ENCODE measurements at regions not wholly inside any gene's neighbourhood (a gene's known extent, or its start where the extent isn't known, plus 50 kb on each side); places are given as distances from the start of the nearest gene placed in this dataset.
A peak's percentile ranks its signal among the peaks of the same experiment; 100 is the strongest.

- Mint-ChIP-seq H3K27ac (no peak overlapping the region), H3K36me3 (peaks cover 20% of the 10 kb centered on the region), H3K27me3 (ENCODE audit: low read depth) (no peaks in the 10 kb centered on the region), H3K4me1 (peaks cover 15% of the 10 kb centered on the region; the same call in 1 of the 2 replicates), H3K4me3 (no peak overlapping the region), H3K9me3 (peaks cover 38% of the 10 kb centered on the region)
- ATAC-seq = no peak
- DNase-seq (ENCODE audit: low spot score) = no peak
- ChIA-PET POLR2A (no interaction called here), CTCF (no interaction called here)
- TF ChIP-seq RORB (CRISPR knock-in tag; IDR thresholded peaks at IDR 0.05) (no peak), TP53 (CRISPR knock-in tag; IDR thresholded peaks at IDR 0.05) (no peak), ZNF425 (CRISPR knock-in tag; conservative IDR thresholded peaks at IDR 0.05) (no peak)
Observed at GRCh38 chr5:2883771-2884170, 132.3 kb upstream of the IRX2 start.

DNA sequence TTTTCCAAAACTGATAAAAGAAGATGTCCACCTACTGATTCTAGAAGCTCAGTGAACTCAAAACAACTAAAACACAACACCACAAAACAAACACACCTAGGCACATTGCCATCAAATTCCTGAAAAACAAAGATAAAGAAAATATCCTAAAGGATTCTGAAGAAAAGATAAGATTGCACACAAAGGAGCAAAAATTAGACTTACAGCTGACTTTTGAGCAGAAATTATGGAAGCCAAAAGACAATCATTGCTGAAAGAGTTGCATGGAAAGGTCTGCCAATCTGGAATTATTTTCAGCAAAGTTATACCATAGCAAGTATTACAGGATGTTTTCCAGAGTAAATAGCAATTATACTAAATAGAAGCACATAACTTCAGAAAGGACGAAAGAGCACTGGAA, 128.2 kb upstream of the IRX2 start:
- H3K4me3 Mint-ChIP-seq = no peak overlapping the region
- POLR2A ChIA-PET = no interaction called here

DNA sequence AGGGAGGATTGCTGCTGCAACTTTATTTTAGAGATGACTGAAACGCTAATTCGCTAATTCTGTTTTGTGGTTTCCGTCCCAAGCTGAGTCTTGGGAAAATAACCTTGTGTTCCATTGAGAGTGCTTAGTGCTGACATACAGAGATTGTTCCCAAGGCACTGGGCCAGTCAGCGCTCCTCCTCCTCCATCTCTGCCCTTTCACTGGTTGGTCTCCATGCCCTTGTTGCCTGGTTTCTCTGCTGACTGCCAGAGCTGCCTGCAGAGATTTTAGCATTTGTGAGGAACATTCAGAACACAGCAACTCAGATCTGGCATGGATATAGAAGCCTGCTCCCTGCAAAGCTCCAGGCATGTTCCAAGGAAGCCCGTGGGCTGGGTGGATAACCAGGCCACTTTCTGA, 126.0 kb upstream of the IRX2 start:
- ChIA-PET CTCF (no interaction called here), POLR2A (no interaction called here)
- Mint-ChIP-seq H3K4me3 (no peak overlapping the region), H3K4me1 (0 out of 2 replicates have a peak, but pooled peaks cover 2% of the 10 kb centered on the region), H3K27ac (no peak overlapping the region), H3K36me3 (peaks cover 33% of the 10 kb centered on the region), H3K27me3 (ENCODE audit: low read depth) (no peaks in the 10 kb centered on the region), H3K9me3 (peaks cover 44% of the 10 kb centered on the region)
- TF ChIP-seq OVOL2 (CRISPR knock-in tag; IDR thresholded peaks at IDR 0.05; ENCODE audit: borderline replicate concordance) = no peak
- no peak for TF ChIP-seq JUN (CRISPR knock-in tag; IDR thresholded peaks at IDR 0.05)
- TF ChIP-seq NR3C1 (CRISPR knock-in tag; conservative IDR thresholded peaks at IDR 0.05; ENCODE audit: low read depth) = no peak
- TF ChIP-seq E2F1 (CRISPR knock-in tag; IDR thresholded peaks at IDR 0.05) = no peak
- no peak for TF ChIP-seq GTF2I (CRISPR knock-in tag; conservative IDR thresholded peaks at IDR 0.05)
- TF ChIP-seq NR2C2 (CRISPR knock-in tag; IDR thresholded peaks at IDR 0.05) = no peak
- no peak for TF ChIP-seq ETV6 (CRISPR knock-in tag; IDR thresholded peaks at IDR 0.05)
- no peak for TF ChIP-seq USF1 (CRISPR knock-in tag; IDR thresholded peaks at IDR 0.05)
- no peak for TF ChIP-seq TEAD4 (CRISPR knock-in tag; IDR thresholded peaks at IDR 0.05)
- no peak for TF ChIP-seq MYBL2 (CRISPR knock-in tag; IDR thresholded peaks at IDR 0.05)
- no peak for TF ChIP-seq TCF7 (CRISPR knock-in tag; IDR thresholded peaks at IDR 0.05; ENCODE audit: low read depth)
- no peak for TF ChIP-seq HMGA2 (CRISPR knock-in tag; IDR thresholded peaks at IDR 0.05)
- no peak for TF ChIP-seq FOXJ3 (CRISPR knock-in tag; IDR thresholded peaks at IDR 0.05; ENCODE audit: borderline replicate concordance)
- no peak for TF ChIP-seq SOX15 (CRISPR knock-in tag; IDR thresholded peaks at IDR 0.05)
- TF ChIP-seq PRRX2 (CRISPR knock-in tag; IDR thresholded peaks at IDR 0.05) = no peak
- TF ChIP-seq, protein P1, sequence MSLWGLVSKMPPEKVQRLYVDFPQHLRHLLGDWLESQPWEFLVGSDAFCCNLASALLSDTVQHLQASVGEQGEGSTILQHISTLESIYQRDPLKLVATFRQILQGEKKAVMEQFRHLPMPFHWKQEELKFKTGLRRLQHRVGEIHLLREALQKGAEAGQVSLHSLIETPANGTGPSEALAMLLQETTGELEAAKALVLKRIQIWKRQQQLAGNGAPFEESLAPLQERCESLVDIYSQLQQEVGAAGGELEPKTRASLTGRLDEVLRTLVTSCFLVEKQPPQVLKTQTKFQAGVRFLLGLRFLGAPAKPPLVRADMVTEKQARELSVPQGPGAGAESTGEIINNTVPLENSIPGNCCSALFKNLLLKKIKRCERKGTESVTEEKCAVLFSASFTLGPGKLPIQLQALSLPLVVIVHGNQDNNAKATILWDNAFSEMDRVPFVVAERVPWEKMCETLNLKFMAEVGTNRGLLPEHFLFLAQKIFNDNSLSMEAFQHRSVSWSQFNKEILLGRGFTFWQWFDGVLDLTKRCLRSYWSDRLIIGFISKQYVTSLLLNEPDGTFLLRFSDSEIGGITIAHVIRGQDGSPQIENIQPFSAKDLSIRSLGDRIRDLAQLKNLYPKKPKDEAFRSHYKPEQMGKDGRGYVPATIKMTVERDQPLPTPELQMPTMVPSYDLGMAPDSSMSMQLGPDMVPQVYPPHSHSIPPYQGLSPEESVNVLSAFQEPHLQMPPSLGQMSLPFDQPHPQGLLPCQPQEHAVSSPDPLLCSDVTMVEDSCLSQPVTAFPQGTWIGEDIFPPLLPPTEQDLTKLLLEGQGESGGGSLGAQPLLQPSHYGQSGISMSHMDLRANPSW (CRISPR knock-in tag; conservative IDR thresholded peaks at IDR 0.05; ENCODE audit: low read depth) = no peak
- TF ChIP-seq TEAD1 (CRISPR knock-in tag; IDR thresholded peaks at IDR 0.05) = no peak
- DNase-seq (ENCODE audit: low spot score) = no peak
- ATAC-seq = no peak

More for the DNA sequence above, 128.2 kb upstream of the IRX2 start:
- DNase-seq (ENCODE audit: low spot score) = no peak
- H3K9me3 Mint-ChIP-seq = peaks cover 52% of the 10 kb centered on the region
- peaks cover 33% of the 10 kb centered on the region for H3K36me3 Mint-ChIP-seq
- CTCF ChIA-PET = no interaction called here
- no peaks in the 10 kb centered on the region for H3K27me3 Mint-ChIP-seq (ENCODE audit: low read depth)
- 0 out of 2 replicates have a peak, but pooled peaks cover 2% of the 10 kb centered on the region for H3K4me1 Mint-ChIP-seq
- no peak overlapping the region for H3K27ac Mint-ChIP-seq
- TF ChIP-seq ZNF317 (CRISPR knock-in tag; IDR thresholded peaks at IDR 0.05; ENCODE audit: borderline replicate concordance, low read depth) (peak; percentile 100), ZBTB43 (CRISPR knock-in tag; IDR thresholded peaks at IDR 0.05) (no peak)
- no peak for ATAC-seq

All from WTC11 (cell line).